ENCODE measurements at regions not wholly inside any gene's neighbourhood (a gene's known extent, or its start where the extent isn't known, plus 50 kb on each side); places are given as distances from the start of the nearest gene placed in this dataset.

DNA sequence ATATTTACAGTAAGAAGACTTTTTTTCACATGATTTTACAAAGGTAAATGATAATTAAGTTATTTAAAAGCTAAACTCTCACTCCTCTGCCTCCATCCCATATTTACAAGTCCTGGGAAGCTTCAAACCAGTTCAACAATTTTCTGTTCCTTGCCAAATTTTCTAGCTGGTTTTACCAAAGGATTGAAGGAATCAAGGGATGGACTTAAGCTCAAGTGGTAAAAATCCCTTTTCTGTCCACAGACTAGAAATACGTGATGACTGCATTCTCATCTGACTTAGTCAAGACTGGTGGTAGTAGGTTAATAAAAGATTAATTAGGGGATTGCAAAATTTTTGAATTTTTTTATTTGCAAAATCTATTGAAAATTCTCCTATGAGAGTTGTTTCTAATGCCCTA is 297.3 kb downstream of the MTX2 start:
- no peak overlapping the region for H3K4me3 ChIP-seq
- H3K9me3 ChIP-seq, result no peaks in the 10 kb centered on the region
- intact Hi-C loops (cut with DNase I), result no loop called here
- no peaks in the 10 kb centered on the region for H3K36me3 ChIP-seq
- peaks cover 16% of the 10 kb centered on the region for H3K27me3 ChIP-seq
- ATAC-seq (no peak), DNase-seq (no peak)
- H3K27ac ChIP-seq, result no peak overlapping the region
- TF ChIP-seq CTCF (IDR thresholded peaks at IDR 0.05), result no peak
- no peaks in the 10 kb centered on the region for H3K4me1 ChIP-seq

DNA sequence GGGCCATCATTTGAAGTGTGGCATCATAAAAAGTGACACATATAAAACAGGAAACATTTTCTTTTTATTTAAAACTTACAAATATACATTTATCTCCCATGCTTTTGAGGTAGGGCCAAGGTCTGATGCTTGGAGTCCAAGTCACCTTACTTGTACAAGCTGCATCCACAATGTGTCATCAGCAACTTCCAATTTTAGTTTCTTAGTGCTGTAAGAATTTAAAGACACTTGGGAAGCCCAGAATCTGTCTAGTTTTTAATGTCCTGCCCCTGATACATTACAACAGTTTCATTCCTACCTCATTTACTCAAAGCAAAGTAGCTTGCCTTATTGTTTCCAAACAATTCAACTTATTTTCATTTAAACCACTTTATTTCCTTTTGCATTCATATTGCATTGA is 297.7 kb downstream of the MTX2 start:
- Histone ChIP-seq H3K4me1 (no peaks in the 10 kb centered on the region), H3K4me3 (no peak overlapping the region), H3K36me3 (no peaks in the 10 kb centered on the region), H3K9me3 (no peaks in the 10 kb centered on the region), H3K27me3 (peaks cover 16% of the 10 kb centered on the region), H3K27ac (no peak overlapping the region)
- TF ChIP-seq CTCF (IDR thresholded peaks at IDR 0.05), result no peak
- ATAC-seq (no peak), DNase-seq (no peak)
- intact Hi-C loops (cut with DNase I), result no loop called here

- H3K9me3 ChIP-seq, result no peaks in the 10 kb centered on the region
- no peak for ATAC-seq
- peaks cover 16% of the 10 kb centered on the region for H3K27me3 ChIP-seq
- H3K4me3 ChIP-seq, result no peak overlapping the region
- no peak for DNase-seq
- no peak overlapping the region for H3K27ac ChIP-seq
- H3K36me3 ChIP-seq, result no peaks in the 10 kb centered on the region
- intact Hi-C loops (cut with DNase I), result no loop called here
- no peak for TF ChIP-seq CTCF (IDR thresholded peaks at IDR 0.05)
- H3K4me1 ChIP-seq, result no peaks in the 10 kb centered on the region
Observed at GRCh38 chr2:176567361-176567760, 298.1 kb downstream of the MTX2 start.

- H3K4me3 ChIP-seq, result no peak overlapping the region
- DNase-seq (no peak), ATAC-seq (no peak)
- H3K4me1 ChIP-seq, result no peaks in the 10 kb centered on the region
- H3K27me3 ChIP-seq, result peaks cover 4% of the 10 kb centered on the region
- intact Hi-C loops (cut with DNase I), result no loop called here
- H3K36me3 ChIP-seq, result no peaks in the 10 kb centered on the region
- TF ChIP-seq CTCF (IDR thresholded peaks at IDR 0.05), result no peak
- no peak overlapping the region for H3K27ac ChIP-seq
- no peaks in the 10 kb centered on the region for H3K9me3 ChIP-seq
Observed at GRCh38 chr2:176569574-176569973, 300.3 kb downstream of the MTX2 start.

DNA sequence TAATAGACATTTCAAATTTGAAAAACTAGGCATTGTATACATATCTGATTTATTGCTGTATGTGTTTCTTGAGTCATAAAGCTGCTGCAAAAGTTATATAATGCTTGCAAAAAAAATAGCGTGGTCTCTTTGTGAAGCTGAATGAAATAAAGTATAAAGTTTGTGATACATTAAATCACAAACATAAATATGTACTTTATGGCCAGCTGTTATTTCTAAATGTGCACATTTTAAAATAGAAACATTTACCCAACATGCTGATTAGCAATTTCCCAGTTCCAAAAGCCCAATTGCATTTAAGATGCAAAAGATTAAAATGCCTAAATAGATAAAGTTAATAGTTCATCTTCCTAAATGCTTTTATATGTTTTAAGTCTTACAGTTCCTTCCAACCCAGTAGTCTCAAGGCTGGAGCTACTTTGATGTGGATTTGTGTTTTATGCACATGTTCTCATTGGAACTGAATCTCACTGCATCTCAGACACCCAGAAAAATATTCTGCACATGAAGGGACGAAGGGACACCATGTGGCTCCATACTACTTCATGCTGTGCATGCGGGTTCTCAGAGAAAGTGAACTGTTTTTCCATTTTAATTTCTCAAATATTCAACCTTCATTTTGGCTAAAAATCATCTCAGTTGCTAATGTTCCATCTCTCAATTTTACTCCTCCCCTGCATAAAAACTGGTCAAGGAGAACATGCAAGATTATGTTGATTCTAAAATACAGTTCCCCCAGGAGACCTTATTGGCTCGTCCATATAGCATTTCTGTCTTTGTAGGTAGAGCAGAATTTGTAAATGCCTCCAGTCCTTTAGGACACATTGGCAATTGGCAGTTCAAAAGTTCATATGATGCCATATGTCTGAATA is 304.6 kb downstream of the MTX2 start:
- no peaks in the 10 kb centered on the region for H3K36me3 ChIP-seq
- H3K27me3 ChIP-seq, result no peaks in the 10 kb centered on the region
- H3K9me3 ChIP-seq, result no peaks in the 10 kb centered on the region
- ATAC-seq (no peak), DNase-seq (no peak)
- no peak for TF ChIP-seq CTCF (IDR thresholded peaks at IDR 0.05)
- no peak overlapping the region for H3K4me3 ChIP-seq
- H3K27ac ChIP-seq, result no peak overlapping the region
- intact Hi-C loops (cut with DNase I), result no loop called here
- no peaks in the 10 kb centered on the region for H3K4me1 ChIP-seq

Data from upper lobe of right lung (tissue), 1 donor.